ENCODE measurements at regions not wholly inside any gene's neighbourhood (a gene's known extent, or its start where the extent isn't known, plus 50 kb on each side); places are given as distances from the start of the nearest gene placed in this dataset.
"Not testable (repeated sequence)": the region's sequence is repeated elsewhere in the genome, so short reads cannot be mapped to it uniquely, and the experiment has no call there.

- DNase-seq, result not testable (repeated sequence)
These were observed 160.6 kb downstream of the DEFB131A start for GRCh38 chr4:9604893-9605190.

DNA sequence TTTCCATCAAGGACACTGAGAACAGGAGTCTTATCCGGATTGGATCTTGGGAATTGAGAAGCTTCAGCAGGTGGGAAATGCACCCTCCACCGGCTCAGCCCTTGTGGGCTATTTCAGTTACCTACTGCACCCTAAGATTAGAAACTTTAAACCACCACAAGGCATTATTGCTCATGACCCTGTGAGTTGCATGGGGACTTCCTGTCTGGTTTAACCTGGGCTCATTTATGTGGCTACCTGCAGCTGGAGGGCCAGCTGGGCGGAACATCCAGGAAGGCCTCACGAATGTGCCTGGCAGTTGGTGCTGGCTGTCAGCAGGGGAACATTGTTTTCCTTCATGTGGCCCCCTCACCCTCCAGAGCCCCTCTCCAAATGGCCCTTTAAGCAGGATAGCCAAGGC is 164.1 kb downstream of the DEFB131A start:
- DNase-seq, result no peak

GRCh38 chr4:9610321-9610720 is 166.1 kb downstream of the DEFB131A start:
- not testable (repeated sequence) for DNase-seq

DNA sequence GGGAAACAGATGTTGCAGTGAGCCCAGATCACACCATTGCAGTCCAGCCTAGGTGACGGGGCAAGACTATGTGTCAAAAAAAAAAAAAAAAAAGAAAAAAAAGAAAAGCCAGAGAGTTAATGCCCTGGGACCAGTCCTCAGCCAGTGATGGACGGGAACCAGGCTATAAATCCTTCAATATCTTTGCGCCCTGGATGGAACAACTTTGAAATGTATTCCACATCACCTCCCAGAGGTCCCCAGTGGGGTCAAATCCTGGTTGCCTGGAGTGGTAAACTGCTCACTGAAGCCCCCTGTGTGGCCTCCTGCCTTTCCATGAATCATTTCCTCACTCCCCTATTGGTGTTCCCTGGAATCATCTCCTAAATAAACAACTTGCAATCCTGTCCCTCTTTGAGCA is 166.9 kb downstream of the DEFB131A start:
- no peak for DNase-seq

DNA sequence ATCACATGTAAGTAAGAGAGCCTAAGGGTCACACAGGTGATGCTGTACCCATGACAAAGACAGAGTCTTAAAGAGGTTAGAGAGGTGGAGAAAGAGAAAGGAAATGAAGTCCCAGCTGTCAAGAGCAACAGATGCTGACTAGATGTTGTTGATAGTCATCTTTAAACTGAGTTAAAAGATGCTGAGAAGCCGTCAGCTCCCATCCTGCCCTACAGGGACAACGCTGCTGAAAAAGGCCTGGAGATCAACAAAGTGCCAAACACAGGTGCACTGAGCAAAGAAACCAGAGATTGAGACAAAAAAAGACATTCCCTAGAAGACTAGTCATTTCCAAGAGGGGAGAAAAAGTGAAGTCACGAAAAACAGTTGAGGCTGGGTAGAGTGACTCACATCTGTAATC is 145.0 kb upstream of the DRD5 start:
- not testable (repeated sequence) for DNase-seq

DNA sequence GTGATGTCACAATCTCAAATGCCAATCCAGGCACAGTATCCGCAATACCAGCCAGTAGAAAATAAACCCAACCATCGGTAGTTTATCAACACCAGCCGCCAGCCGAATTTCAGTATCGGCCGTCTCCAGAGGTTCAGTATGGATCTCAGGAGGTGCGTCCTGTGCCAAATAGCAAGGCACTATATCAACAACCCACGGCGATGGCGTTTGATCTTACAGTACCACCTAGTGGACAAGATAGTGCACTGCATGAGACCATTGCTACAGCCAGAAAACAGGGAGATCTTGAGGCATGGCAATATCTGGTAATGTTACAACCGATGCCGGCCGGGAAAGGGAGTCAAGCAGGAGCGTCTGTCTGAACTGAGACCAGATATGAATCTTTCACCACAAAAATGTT is 121.8 kb upstream of the DRD5 start:
- not testable (repeated sequence) for DNase-seq

DNA sequence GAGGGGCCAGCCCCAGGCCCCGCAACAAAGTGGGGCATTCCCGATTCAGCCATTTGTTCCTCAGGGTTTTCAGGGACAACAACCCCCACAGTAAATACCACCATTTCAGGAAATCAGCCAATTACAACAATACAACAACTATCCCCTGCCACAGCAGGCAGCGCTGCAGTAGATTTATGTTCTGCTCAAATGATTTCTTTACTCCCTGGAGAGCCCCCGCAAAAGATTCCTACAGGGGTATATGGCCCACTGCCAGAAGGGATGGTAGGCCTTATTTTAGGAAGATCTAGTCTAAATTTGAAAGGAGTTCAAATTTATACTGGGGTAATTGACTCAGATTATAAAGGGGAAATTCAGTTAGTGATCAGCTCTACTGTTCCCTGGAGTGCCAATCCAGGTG is 120.5 kb upstream of the DRD5 start:
- DNase-seq, result peak; percentile 12

DNA sequence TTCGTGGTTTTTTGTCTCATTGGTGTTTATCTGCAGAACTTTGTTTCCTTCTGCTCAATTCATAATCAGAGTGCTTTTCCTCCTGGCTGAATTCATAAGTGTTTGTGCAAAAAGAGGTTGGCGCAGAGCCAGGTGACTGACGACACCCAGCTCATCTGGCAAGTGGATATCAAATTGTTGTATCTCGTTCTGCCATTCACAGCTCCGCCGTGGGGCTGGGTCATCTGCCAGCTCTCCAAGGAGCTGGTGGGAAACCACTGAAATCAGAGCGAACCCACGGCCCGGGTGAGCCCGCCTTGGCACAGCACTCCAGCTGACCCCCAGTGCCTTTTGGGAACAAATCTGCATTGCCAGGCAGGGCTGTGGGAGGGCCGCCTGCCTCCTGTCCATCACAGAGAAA is 110.7 kb upstream of the DRD5 start:
- DNase-seq, result not testable (repeated sequence)

GRCh38 chr4:9677357-9677756 is 104.1 kb upstream of the DRD5 start:
- DNase-seq, result not testable (repeated sequence)

- no peak for DNase-seq
These were observed 101.5 kb upstream of the DRD5 start for GRCh38 chr4:9679704-9680478.

- DNase-seq, result not testable (repeated sequence)
These were observed 98.3 kb upstream of the DRD5 start for GRCh38 chr4:9683174-9683573.

- DNase-seq, result not testable (repeated sequence)
These were observed 96.4 kb upstream of the DRD5 start for GRCh38 chr4:9685016-9685415.

- DNase-seq, result no peak
These were observed 95.7 kb upstream of the DRD5 start for GRCh38 chr4:9685692-9686091.

DNA sequence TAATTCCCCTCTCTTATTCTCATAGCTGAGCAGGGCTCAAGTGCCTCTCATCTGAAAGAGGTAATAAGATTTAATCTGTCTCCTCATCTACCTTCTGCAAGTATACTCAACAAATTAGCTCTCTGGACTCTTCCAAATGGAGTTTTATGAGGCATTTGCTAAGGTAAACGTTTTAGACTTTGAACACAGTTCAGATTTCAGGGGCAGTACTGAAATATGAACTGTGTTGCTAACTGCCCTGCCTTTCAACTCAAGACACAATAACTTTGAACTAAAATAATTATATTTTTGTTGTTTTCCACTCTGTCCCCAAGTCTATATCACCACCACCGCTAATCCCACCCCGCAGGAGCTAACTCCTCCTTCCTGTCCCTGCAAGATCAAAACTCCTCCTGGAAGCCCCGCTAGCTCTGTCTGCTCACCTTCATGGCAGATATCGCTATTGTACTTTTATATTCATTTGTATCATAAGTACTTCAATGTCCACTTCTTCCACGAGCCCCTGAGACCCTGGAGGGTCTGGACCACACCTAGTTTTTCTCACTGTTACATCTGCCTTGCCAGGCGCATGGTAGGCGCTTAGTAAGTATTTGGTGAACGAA is 90.7 kb upstream of the DRD5 start:
- DNase-seq, result not testable (repeated sequence)

GRCh38 chr4:9691238-9692065 is 90.0 kb upstream of the DRD5 start:
- peak; percentile 88 for DNase-seq

- DNase-seq, result not testable (repeated sequence)
These were observed 88.5 kb upstream of the DRD5 start for GRCh38 chr4:9692791-9693491.

GRCh38 chr4:9694403-9694802 is 87.0 kb upstream of the DRD5 start:
- not testable (repeated sequence) for DNase-seq

GRCh38 chr4:9695994-9696393 is 85.4 kb upstream of the DRD5 start:
- DNase-seq, result peak; percentile 3

DNA sequence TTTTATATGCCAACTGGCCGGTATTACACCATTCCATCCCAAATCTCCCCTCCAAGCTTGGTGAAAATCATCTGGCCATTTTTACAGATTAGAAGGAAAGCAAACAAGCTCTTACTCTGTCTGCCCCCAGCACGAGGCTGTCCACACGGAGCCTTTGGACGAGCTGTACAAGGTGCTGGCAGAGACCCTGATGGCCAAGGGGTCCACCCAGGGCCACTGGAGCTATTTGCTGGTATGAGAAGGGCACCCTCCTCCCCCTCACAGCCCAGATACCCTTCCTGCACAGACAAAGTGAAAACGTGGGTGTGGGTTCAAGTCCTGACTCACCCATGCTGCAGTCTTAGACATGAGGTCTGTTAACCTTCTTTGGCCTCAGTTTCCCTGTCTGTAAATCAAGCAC is 84.9 kb upstream of the DRD5 start:
- not testable (repeated sequence) for DNase-seq

DNA sequence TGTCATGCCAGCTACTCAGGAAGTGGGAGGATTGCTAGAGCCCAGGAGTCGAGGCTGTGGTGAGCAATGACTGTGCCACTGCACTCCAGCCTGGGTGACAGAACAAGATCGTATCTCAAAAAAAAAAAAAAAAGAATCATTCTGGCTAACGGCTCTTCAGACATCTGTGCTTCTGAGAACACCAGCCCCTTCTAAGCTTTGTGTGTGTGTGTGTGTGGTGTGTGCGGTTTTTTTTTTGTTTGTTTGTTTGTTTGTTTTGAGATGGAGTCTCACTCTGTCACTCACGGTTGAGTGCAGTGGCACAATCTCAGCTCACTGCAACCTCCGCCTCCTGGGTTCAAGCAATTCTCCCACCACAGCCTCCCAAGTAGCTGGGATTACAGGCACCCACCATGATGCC is 79.4 kb upstream of the DRD5 start:
- not testable (repeated sequence) for DNase-seq

GRCh38 chr4:9702696-9703095 is 78.7 kb upstream of the DRD5 start:
- DNase-seq, result not testable (repeated sequence)

GRCh38 chr4:9703391-9703790 is 78.0 kb upstream of the DRD5 start:
- DNase-seq, result peak; percentile 11

- DNase-seq, result not testable (repeated sequence)
These were observed 77.3 kb upstream of the DRD5 start for GRCh38 chr4:9704126-9704525.

Measured in fibroblast of skin of scalp (primary cell).